Ovary (tissue), 3 donors: ENCODE measurements at regions not wholly inside any gene's neighbourhood (a gene's known extent, or its start where the extent isn't known, plus 50 kb on each side); places are given as distances from the start of the nearest gene placed in this dataset.

Experiments
- CTCF ChIP-seq, 3 donors: fragments of 450-650 bp in 2 of 3; fragments of 200-600 bp in 1 of 3; IDR thresholded peaks; one replicate each; pipeline versions ENCODE4 v1.5.1 to v1.8.0; 2016 to 2022; ENCODE audit warnings: antibody characterized with exemption in 3 of 3, mild to moderate bottlenecking in 1 of 3
- EP300 ChIP-seq: sonication (generic); formaldehyde crosslinking; IDR thresholded peaks from one replicate; pipeline ENCODE4 v1.6.1; 2017; ENCODE audit warnings: antibody characterized with exemption
- POLR2A ChIP-seq: fragments of 450-650 bp; IDR thresholded peaks from one replicate; pipeline ENCODE4 v1.6.1; 2017; ENCODE audit warnings: antibody characterized with exemption, mild to moderate bottlenecking, moderate library complexity
- donor health status: DM: no; HTN: no; CAD: no.

- TF ChIP-seq CTCF (IDR thresholded peaks at IDR 0.05) (no peak), POLR2A (no peak), EP300 (no peak)
Measured at GRCh38 chr13:112003396-112003795, 63.6 kb upstream of the SOX1 start.
